Motor neuron (in vitro differentiated cells): ENCODE measurements at regions not wholly inside any gene's neighbourhood (a gene's known extent, or its start where the extent isn't known, plus 50 kb on each side); places are given as distances from the start of the nearest gene placed in this dataset.

Source experiments
- ATAC-seq, 8 experiments: fragments of 200-7000 bp; cut with Tn5 transposase; replicated peaks in 6 of 8; 2 replicates each; pipeline ENCODE4 v1.8.0; 2021; ENCODE audit warnings: mild to moderate bottlenecking in 8 of 8, moderate library complexity in 8 of 8
- H3K27ac ChIP-seq, 2 donors: fragments of 250-450 bp; sonication (Bioruptor Pico); 2 replicates each; pipeline ENCODE4 v1.9.0; 2021; ENCODE audit warnings: antibody characterized with exemption in 2 of 2, mild to moderate bottlenecking in 2 of 2, moderate library complexity in 1 of 2
- H3K4me1 ChIP-seq, 2 donors: fragments of 250-450 bp; sonication (Bioruptor Pico); replicated peaks in 1 of 2; 2 replicates each; pipeline ENCODE4 v1.6.1; 2021; ENCODE audit warnings: antibody characterized with exemption in 2 of 2, mild to moderate bottlenecking in 2 of 2, moderate library complexity in 1 of 2
- H3K4me3 ChIP-seq, 5 donors: fragments of 250-450 bp; sonication (Bioruptor Pico); 2 replicates each; pipeline ENCODE4 v1.9.0; 2021; ENCODE audit warnings: antibody characterized with exemption in 5 of 5, mild to moderate bottlenecking in 5 of 5, moderate library complexity in 4 of 5
- WGBS, 10 experiments: fragments of 450-650 bp; shearing (Covaris generic); methylation state at CpG; one replicate each; pipeline ENCODE4 v1.0.0; 2022; 5-methylcytosine and 5-hydroxymethylcytosine counted together
- in situ Hi-C, 9 experiments: fragments of 400-800 bp; cut with MboI; loops; one replicate each; pipeline ENCODE4 v1.15.0; 2021; ENCODE audit warnings: low sequenced_read_pairs in 9 of 9, low pct_unique_long_range_greater_than_20kb in 2 of 9; ENCODE audit not compliant: unreplicated experiment in 9 of 9

DNA sequence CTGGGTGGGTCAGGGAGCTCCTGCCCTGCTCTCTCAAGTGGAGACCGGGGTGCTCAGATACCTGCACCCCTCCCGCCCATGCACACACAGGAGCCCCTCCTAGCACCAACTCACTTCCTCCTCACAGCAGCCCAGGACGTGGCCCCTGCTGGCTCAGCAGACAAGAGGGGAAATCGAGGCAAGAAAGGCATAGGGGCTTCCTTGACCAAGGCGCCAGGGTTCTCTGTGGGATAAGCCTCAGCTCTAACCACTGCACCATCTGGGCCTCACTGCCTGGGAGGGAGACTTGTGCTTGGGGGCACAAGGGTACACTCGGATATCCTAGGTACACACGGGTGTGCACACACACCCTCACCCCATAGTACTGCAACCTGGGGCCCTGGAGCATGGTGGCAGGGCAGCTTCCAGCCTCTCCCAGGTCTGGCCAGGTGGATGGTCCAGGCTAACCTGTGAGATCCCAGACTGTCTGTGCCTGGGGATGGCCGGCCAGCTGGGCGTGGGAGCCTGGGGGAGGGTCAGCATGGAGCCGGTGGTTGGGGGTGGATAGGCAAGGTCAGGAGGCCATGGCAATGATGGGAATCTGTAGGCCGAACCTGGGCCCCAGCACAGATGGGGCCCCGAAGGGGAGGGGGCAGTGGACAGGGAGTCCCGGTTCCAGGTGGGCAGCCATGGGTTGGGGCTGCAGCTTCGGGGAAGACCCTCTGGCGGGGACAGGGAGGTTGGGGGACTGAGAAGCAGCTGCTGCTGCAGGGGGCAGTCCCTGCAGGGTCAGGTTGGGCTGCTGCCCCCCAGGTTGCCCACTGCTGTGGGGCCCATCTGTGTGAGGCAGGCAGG is 312.4 kb downstream of the TMEM121 start:
- in situ Hi-C loops, result no loop called here
- Histone ChIP-seq H3K27ac (no peak overlapping the region), H3K4me1 (no peaks in the 10 kb centered on the region), H3K4me3 (no peak overlapping the region)
- ATAC-seq, result no peak
- WGBS, 10 experiments, result 20 to 81% (median 48%) methylated on average over 1 to 3 of the region's 15 CpGs; no CpG with 5 or more reads in 6 of the 10 experiments

- H3K27ac ChIP-seq, result no peak overlapping the region
- WGBS, 10 experiments, result 50 to 80% (median 67%) methylated on average over 1 to 6 of the region's 20 CpGs; no CpG with 5 or more reads in 7 of the 10 experiments
- H3K4me3 ChIP-seq, result no peak overlapping the region
- no peaks in the 10 kb centered on the region for H3K4me1 ChIP-seq
- in situ Hi-C loops, result no loop called here
- ATAC-seq, result no peak
Observed at GRCh38 chr14:105839425-105840265, 313.3 kb downstream of the TMEM121 start.

GRCh38 chr14:105840266-105841021 is 314.1 kb downstream of the TMEM121 start:
- in situ Hi-C loops, result no loop called here
- WGBS, 10 experiments, result no CpG with 5 or more reads among the region's 32 CpGs
- H3K4me1 ChIP-seq, result no peaks in the 10 kb centered on the region

DNA sequence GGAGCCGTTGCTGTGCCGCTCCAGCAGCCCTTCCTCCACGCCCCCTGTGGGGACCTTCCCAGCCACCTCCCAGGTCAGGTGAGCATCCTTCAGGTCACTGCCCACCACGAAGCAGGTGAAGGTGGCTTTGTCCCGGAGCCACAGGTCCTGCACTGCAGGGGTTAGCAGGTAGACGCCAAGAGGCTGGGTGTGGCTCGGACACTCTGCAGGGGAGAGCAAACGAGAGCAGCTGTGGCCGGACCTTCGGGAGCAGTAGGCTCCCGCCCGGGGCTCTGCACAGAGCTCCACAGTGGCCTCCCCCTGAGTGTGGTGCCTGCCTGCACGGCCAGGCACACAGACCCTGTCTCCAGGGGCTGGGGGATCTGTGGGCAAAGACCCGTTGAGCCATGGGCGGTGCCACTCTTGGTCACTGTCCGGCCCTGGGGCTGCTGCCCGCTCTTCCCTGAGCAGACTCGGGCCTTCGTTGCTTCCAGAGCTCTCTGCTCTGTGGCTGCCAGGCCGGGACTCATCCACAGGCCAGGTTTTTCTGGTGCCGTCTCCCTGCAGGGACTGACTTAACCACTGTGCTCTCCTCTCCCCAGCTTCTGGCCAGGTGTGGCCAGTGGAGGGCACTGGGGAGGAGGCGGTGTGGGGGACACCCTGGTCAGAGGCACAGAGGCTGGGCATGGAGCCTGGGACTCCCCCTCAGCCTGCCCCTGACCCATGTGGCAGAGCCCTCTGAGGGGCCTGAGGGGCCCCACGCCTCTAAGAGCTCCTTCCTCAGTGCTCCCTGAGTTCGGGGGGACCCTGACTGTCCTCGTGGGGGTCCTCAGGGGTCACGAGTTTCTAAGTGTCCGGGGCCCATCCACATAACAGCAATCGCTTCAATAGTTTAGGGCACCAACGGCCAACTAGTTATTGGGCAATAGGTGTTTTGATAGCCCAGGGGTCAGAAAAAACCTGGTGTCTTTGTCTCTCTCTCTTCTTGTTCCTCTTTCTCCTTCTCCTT is 314.9 kb downstream of the TMEM121 start:
- no peak overlapping the region for H3K27ac ChIP-seq
- in situ Hi-C loops, result no loop called here
- 10 to 77% (median 29%) methylated on average over 2 to 8 of the region's 29 CpGs; no CpG with 5 or more reads in 4 of the 10 experiments for WGBS, 10 experiments
- H3K4me1 ChIP-seq, result no peaks in the 10 kb centered on the region
- ATAC-seq, result no peak
- H3K4me3 ChIP-seq, result no peak overlapping the region

More at GRCh38 chr14:105840266-105841021, 314.1 kb downstream of the TMEM121 start:
- Histone ChIP-seq H3K27ac (no peak overlapping the region), H3K4me3 (no peak overlapping the region)
- no peak for ATAC-seq

GRCh38 chr14:105842105-105842504 is 315.7 kb downstream of the TMEM121 start:
- ATAC-seq, result no peak
- H3K4me3 ChIP-seq, result no peak overlapping the region
- no peaks in the 10 kb centered on the region for H3K4me1 ChIP-seq
- WGBS, 10 experiments, result 0 to 42% (median 18%) methylated on average over 2 to 4 of the region's 4 CpGs; no CpG with 5 or more reads in 1 of the 10 experiments
- no peak overlapping the region for H3K27ac ChIP-seq
- in situ Hi-C loops, result no loop called here

- 0 to 53% (median 20%) methylated on average over 1 to 7 of the region's 13 CpGs; no CpG with 5 or more reads in 3 of the 10 experiments for WGBS, 10 experiments
- ATAC-seq, result no peak
- H3K4me1 ChIP-seq, result no peaks in the 10 kb centered on the region
- H3K27ac ChIP-seq, result no peak overlapping the region
- in situ Hi-C loops, result no loop called here
- no peak overlapping the region for H3K4me3 ChIP-seq
Observed at GRCh38 chr14:105843444-105844046, 317.2 kb downstream of the TMEM121 start.

- ATAC-seq, result no peak
- in situ Hi-C loops, result no loop called here
- 35% methylated on average over 5 of the region's 16 CpGs; no CpG with 5 or more reads in 9 of the 10 experiments for WGBS, 10 experiments
- no peaks in the 10 kb centered on the region for H3K4me1 ChIP-seq
- no peak overlapping the region for H3K4me3 ChIP-seq
- no peak overlapping the region for H3K27ac ChIP-seq
Observed at GRCh38 chr14:105844047-105844630, 317.8 kb downstream of the TMEM121 start.

GRCh38 chr14:105844810-105845724 is 318.7 kb downstream of the TMEM121 start:
- Histone ChIP-seq H3K27ac (no peak overlapping the region), H3K4me3 (no peak overlapping the region), H3K4me1 (no peaks in the 10 kb centered on the region)
- in situ Hi-C loops, result no loop called here
- 20 to 63% methylated on average over 1 to 5 of the region's 18 CpGs; no CpG with 5 or more reads in 8 of the 10 experiments for WGBS, 10 experiments
- ATAC-seq, result no peak

DNA sequence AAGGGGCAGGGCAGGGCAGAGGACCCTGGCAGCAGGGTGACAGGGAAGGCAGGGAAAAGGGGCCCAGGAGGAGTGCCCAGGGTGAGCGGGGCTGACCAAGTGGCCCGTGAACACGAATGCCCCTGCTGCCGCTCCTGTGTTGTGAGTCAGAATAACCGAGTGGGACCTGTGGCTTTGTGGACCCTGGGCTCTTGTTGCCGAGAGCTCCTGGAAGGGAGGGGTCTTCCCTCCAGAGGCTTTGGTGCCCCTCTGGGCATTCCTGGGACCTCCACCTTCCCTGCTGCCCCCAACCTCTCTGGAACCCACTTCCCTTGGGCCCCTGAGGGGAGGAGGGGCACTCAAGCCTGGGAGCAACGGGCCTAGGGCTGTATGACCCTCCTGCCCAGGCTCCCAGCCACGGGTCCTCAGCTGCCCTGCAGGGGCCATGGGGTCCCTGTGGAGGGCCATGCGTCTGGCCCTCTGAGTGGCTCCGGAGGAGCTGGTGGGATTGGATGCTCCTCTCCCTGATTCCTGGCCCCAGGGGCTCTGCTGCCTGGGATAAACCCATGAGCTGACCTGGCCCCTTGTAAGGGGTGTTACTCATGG is 319.4 kb downstream of the TMEM121 start:
- in situ Hi-C loops, result no loop called here
- WGBS, 10 experiments, result 44 to 94% (median 45%) methylated on average over 2 to 5 of the region's 10 CpGs; no CpG with 5 or more reads in 7 of the 10 experiments
- Histone ChIP-seq H3K27ac (no peak overlapping the region), H3K4me1 (no peaks in the 10 kb centered on the region), H3K4me3 (no peak overlapping the region)
- no peak for ATAC-seq

- no peak overlapping the region for H3K4me3 ChIP-seq
- no peak overlapping the region for H3K27ac ChIP-seq
- 0 to 75% (median 48%) methylated on average over 1 to 4 of the region's 5 CpGs; no CpG with 5 or more reads in 6 of the 10 experiments for WGBS, 10 experiments
- H3K4me1 ChIP-seq, result no peaks in the 10 kb centered on the region
- in situ Hi-C loops, result no loop called here
- no peak for ATAC-seq
Observed at GRCh38 chr14:105846312-105846711, 319.9 kb downstream of the TMEM121 start.
